ENCODE measurements at regions not wholly inside any gene's neighbourhood (a gene's known extent, or its start where the extent isn't known, plus 50 kb on each side); places are given as distances from the start of the nearest gene placed in this dataset.
"Not testable (repeated sequence)": the region's sequence is repeated elsewhere in the genome, so short reads cannot be mapped to it uniquely, and the experiment has no call there.

DNA sequence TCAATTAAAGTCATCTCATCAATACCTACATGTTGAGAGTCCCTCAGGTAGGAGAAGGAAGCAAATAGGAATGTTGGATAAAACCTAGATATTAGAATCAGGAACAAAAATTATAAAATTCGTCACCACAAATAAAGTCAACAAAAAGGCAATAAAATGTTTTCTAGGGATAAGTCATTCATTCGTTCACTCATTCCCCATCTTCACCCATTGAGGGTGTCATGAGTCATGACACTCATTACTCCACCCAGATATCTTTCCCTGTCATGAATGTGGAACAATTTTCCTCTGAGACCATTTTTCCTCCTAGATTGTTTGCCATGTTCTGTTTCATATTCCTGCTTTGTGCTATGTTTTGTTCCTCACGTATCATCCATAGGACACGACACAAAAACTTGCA lies 50.9 kb upstream of the OLIG3 start:
- no peak for DNase-seq (ENCODE audit: low read depth)

DNA sequence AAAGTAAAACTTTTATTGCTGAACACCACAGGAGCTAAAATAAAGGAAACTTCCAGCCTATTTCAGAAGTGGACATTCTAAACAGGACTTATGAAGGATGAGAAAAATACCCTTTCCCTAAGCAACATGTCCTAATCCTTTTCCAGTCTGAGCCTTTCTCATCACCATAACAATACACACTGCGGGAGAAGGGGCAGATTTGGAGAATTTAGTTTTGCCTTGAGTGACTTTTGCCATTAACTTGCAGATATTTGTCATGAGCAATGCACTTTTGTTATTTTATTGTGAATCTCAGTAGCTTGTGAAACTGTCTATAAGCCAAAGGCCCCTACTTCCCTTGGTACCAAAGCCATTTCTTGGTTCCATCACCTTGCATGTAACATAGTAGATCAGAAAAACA lies 53.0 kb upstream of the OLIG3 start:
- no peak for DNase-seq (ENCODE audit: low read depth)

DNA sequence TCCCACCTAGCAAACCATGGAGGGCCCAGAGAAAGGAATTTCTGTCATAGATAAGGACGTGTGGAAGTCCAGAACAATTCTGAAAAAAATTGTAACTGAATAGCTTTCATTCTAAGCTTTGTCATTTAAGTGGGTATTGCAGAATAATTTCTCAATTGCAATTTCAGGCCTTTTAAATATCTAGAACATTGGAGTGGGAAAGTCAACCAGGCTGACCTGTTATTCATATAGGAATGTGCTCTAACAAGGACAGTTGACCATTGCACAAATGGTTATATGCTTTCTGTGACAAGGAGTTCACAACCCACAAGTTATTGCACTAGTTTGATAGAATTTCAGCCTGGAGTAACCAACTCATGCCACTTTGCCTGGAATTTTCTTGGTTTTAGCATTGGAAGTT lies 53.4 kb upstream of the OLIG3 start:
- no peak for DNase-seq (ENCODE audit: low read depth)

- DNase-seq (ENCODE audit: low read depth), result no peak
These were observed 54.9 kb upstream of the OLIG3 start for GRCh38 chr6:137549106-137549505.

GRCh38 chr6:137550535-137550934 lies 56.3 kb upstream of the OLIG3 start:
- no peak for DNase-seq (ENCODE audit: low read depth)

DNA sequence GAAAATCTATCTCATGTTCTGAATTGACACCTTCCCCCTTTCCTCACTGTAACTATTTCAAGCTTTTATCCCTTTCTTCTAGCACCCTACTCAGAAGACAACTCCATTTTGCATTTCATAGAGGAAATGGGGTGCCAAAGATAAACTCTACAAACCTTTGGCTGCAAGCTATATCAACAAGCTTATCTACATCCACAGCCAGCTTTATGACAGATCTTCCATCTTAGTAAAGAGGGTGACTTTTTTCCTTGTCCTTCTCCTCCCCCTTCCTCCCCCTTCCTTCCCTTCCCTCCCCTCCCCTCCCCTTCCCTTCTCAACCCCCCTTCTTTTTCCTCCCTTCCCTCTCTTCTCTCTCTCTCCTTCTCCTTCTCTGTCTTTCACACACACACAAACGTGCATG lies 58.0 kb upstream of the OLIG3 start:
- no peak for DNase-seq (ENCODE audit: low read depth)

DNA sequence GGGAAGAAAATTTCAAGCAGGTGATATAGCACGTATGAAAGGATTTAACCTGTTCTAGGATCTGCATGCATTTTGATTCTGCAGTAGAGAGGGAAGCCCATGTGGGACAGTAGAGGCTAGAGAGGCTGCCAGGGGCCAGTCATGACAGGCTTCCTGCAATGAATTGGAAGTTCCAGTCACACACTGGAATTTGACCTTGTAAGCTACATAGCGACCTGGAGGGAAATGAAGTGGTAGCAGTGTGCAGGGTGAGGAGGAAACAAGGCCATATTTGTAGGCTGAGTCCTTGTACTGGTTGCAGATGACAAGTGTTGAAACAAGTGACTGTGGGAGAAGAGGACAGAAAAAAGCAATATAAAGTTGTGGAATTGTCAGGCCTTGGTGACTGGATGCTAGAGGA lies 58.6 kb upstream of the OLIG3 start:
- no peak for DNase-seq (ENCODE audit: low read depth)

DNA sequence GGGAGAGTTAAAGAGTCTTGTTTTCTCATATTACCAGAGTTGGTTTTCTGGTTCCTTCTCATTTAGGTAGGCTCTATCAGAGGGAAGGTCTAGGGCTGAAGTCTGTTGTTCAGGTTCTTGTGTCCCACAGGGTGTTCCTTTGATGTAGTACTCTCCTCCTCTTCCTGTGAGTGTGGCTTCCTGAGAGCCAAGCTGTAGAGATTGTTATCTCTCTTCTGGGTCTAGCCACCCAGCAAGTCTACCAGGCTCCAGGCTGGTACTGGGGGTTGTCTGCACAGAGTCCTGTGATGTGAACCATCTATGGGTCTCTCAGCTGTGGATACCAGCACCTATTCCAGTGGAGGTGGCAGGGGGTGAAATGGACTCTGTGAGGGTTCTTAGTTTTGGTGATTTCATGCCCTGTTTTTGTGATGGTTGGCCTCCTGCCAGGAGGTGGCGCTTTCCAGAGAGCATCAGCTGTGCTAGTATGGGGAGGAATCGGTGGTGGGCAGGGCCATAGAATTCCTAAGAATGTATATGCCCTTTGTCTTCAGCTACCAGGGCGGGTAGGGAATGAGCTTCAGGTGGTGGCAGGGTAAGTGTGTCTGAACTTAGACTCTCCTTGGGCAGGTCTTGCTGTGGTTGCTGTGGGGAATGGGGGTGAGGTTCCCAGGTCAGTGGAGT lies 65.5 kb upstream of the OLIG3 start:
- not testable (repeated sequence) for DNase-seq (ENCODE audit: low read depth)

- no peak for DNase-seq (ENCODE audit: low read depth)
These were observed 66.0 kb upstream of the OLIG3 start for GRCh38 chr6:137560184-137560563.

GRCh38 chr6:137568067-137568466 lies 73.9 kb upstream of the OLIG3 start:
- no peak for DNase-seq (ENCODE audit: low read depth)

DNA sequence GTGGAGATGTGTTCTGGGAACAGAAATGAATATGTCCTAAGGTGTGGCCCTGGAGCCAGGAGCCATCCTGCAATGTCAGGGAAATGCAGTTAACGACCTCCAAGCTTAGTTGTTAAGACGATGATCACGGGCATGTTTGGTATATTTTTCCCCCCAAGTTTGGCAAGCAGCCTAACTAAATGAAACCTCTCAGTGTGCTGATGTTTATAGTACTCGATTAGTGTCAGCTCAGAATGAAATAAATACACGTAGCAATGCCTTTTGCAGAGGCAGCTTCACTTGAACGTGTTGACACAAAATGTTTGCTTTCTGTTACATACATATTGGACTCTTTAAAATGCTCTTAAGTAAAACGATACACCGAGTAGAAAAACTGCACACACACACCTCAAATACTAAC lies 76.2 kb upstream of the OLIG3 start:
- no peak for DNase-seq (ENCODE audit: low read depth)

GRCh38 chr6:137571854-137572253 lies 77.7 kb upstream of the OLIG3 start:
- DNase-seq (ENCODE audit: low read depth), result no peak

DNA sequence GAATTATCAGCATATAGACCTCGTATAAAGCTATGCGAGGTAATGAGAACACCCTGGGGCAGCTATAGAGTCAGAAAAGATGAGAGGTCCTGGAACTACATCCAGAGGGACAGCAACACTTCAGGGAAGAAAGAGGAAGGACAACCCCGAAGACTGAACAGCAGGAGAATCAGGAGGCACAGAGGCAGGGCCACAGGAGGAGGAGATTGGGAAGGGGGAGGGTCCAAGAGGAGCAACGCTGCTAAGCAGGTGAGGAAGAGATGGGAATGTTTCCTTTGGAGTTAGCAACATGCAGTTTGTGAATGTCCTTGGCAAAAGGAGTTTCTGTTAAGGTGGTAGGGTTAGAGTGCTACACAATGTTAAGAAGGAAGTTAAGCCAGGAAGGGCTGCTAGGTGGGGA lies 79.5 kb upstream of the OLIG3 start:
- DNase-seq (ENCODE audit: low read depth), result no peak

GRCh38 chr6:137579612-137580011 lies 85.4 kb upstream of the OLIG3 start:
- DNase-seq (ENCODE audit: low read depth), result no peak

DNA sequence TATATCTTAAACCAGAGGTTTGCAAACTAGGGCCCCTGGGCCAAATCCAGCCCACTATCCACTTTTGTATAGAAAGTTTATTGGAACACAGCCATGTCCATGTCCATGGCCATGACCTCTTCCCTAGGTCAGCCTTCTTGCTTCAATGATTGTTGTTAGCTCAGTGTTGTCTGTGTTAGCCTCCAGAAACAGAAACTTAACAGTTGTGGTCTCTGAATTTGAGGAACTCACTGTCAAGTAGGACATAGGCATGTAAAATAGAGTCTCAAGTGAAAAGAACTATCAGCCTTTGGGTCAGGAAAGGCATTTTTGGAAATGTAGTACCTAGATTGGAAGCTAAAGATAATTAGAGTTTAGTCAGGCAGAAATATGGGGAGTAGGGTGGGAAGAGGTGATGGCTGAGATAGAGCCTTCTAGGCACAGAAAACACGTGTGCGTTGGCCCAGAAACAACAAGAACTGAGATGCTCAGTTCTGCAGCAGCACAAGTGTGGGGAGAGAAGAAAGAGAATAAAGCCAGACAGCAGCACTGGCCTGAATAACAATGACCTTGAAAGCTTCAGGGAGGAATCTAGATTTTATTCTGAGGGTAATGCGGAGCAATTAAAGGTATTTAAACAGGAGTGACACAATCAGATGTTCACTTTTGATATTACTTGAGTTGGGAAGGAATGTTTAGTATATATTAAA lies 87.0 kb upstream of the OLIG3 start:
- DNase-seq (ENCODE audit: low read depth), result no peak

GRCh38 chr6:137583519-137583918 lies 89.3 kb upstream of the OLIG3 start:
- not testable (repeated sequence) for DNase-seq (ENCODE audit: low read depth)

DNA sequence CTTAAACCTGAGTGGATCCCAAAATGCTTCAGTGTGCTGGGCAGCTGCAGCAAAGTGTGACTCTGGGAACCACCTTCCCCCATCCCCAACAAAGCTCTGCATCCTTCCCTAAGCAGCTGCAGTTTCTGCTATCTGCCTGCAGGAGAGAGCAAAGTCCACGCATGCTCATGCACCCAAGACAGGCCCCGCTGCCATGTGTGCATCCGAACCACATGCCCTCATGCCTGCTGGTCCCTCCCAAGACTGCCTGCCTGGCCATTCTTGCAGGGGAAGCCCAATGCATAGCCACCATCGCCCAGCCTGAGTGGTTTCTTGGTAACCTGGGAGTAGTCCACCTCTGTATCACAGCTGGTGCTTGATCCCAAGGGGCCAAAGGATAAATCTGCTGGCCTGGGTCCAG lies 94.3 kb upstream of the OLIG3 start:
- no peak for DNase-seq (ENCODE audit: low read depth)

- no peak for DNase-seq (ENCODE audit: low read depth)
These were observed 95.1 kb upstream of the OLIG3 start for GRCh38 chr6:137589067-137589848.

- DNase-seq (ENCODE audit: low read depth), result no peak
These were observed 96.5 kb upstream of the OLIG3 start for GRCh38 chr6:137590684-137591083.

- no peak for DNase-seq (ENCODE audit: low read depth)
These were observed 107.3 kb upstream of the OLIG3 start for GRCh38 chr6:137601471-137601870.

- DNase-seq (ENCODE audit: low read depth), result no peak
These were observed 108.4 kb upstream of the OLIG3 start for GRCh38 chr6:137602313-137603197.

DNA sequence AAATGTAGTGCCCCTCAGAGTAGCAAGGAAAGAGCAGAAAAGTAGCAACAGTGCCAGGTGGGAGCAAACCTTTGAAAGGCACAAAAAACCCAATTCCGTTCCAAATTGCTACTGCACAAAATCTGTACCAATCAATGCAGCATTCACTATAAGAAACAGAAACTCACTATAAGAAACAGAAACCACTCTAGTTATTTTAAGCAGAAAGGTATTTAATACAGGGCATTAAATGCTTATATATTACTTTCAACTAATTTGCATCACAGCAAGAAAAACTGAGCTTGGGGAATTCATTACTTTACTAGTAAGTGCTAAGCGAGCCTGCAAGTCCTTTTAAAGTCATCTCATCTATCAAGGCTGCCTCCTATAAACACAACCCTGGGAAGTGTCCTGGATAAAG lies 116.5 kb upstream of the OLIG3 start:
- DNase-seq (ENCODE audit: low read depth), result no peak

All from non-pigmented ciliary epithelial cell (primary cell).